Panc1 (cell line): ENCODE measurements at regions not wholly inside any gene's neighbourhood (a gene's known extent, or its start where the extent isn't known, plus 50 kb on each side); places are given as distances from the start of the nearest gene placed in this dataset.

Experiments
- ATAC-seq: fragments of 200-7000 bp; cut with Tn5 transposase; 2 replicates; pipeline ENCODE4 v1.9.1; 2020; ENCODE audit warnings: mild to moderate bottlenecking, moderate library complexity
- BruUV-seq: library from RNA; stranded (reverse); fragments of 400-500 nt; replicated peaks from 2 replicates; lab custom pipeline; 2021; lab: Mats Ljungman, UMichigan
- CTCF ChIA-PET: fragments of 300-600 bp; sonication (Branson Sonifier 250); formaldehyde crosslinking; loops from one replicate; lab custom pipeline; 2022; ENCODE audit warnings: antibody characterized with exemption; lab: Charles Lee
- POLR2A ChIA-PET: fragments of 300-600 bp; sonication (Branson Sonifier 250); formaldehyde crosslinking; loops from one replicate; lab custom pipeline; 2022; ENCODE audit warnings: antibody characterized with exemption; lab: Charles Lee
- DNase-seq: peaks from one replicate; pipeline ENCODE4 v3.0.0-alpha.2; 2010; ENCODE audit warnings: low read depth, low spot score
- H3K27ac ChIP-seq: 2 replicates; pipeline ENCODE4 v1.5.1; 2011; ENCODE audit warnings: mild to moderate bottlenecking, low read length, inconsistent platforms
- H3K27me3 ChIP-seq: fragments of 200-500 bp; sonication (Bioruptor generic); 2 replicates; pipeline ENCODE4 v1.6.0; 2014; ENCODE audit warnings: low read length, inconsistent platforms; ENCODE audit not compliant: control insufficient read depth, insufficient read depth
- H3K36me3 ChIP-seq: fragments of 200-500 bp; sonication (Bioruptor generic); 2 replicates; pipeline ENCODE4 v1.5.1; 2014; ENCODE audit warnings: inconsistent platforms, mild to moderate bottlenecking, low read length, moderate library complexity; ENCODE audit not compliant: control insufficient read depth, insufficient read depth
- H3K4me1 ChIP-seq: 2 replicates; pipeline ENCODE4 v1.5.1; 2011; ENCODE audit warnings: inconsistent platforms, mild to moderate bottlenecking, low read length, moderate library complexity; ENCODE audit not compliant: control insufficient read depth, insufficient read depth
- H3K4me3 ChIP-seq, 2 experiments: 2 replicates each; pipeline ENCODE4 v1.5.1; 2011 to 2012; ENCODE audit warnings: low read depth in 2 of 2, low read length in 2 of 2, mild to moderate bottlenecking in 2 of 2, inconsistent platforms in 1 of 2, moderate library complexity in 1 of 2
- H3K9me3 ChIP-seq: fragments of 200-500 bp; sonication (Bioruptor generic); 2 replicates; pipeline ENCODE4 v1.5.1; 2014; ENCODE audit warnings: low read depth, mild to moderate bottlenecking, inconsistent platforms, low read length, moderate library complexity; ENCODE audit not compliant: control insufficient read depth, insufficient read depth
- POLR2AphosphoS5 ChIP-seq: IDR thresholded peaks from 2 replicates; pipeline ENCODE4 v1.6.1; 2012; ENCODE audit warnings: mild to moderate bottlenecking, low read depth, low read length, moderate library complexity
- SIN3A ChIP-seq: IDR thresholded peaks from 2 replicates; pipeline ENCODE4 v1.6.1; 2012; ENCODE audit warnings: low read depth, mild to moderate bottlenecking, low read length, moderate library complexity, borderline replicate concordance; ENCODE audit not compliant: insufficient read depth
- TCF7L2 ChIP-seq: IDR thresholded peaks from 2 replicates; pipeline ENCODE4 v1.6.1; 2011; ENCODE audit warnings: mild to moderate bottlenecking, low read depth, low read length, inconsistent platforms
- in situ Hi-C: cut with HindIII; loops from 2 replicates; pipeline ENCODE4 v1.10.0; 2016; ENCODE audit warnings: low sequenced_read_pairs, low pct_unique_long_range_greater_than_20kb
- intact Hi-C: fragments of 100-400 bp; cut with micrococcal nuclease; formaldehyde crosslinking; loops from one replicate; pipeline ENCODE4 v1.10.0; 2022; ENCODE audit not compliant: unreplicated experiment
- TF ChIP-seq, protein P1 (sequence below), 2 experiments: IDR thresholded peaks; 2 replicates each; pipeline ENCODE4 v1.6.1; 2011 to 2012; ENCODE audit warnings: low read depth in 2 of 2, control low read depth in 1 of 2, low read length in 1 of 2, mild to moderate bottlenecking in 1 of 2, moderate library complexity in 1 of 2; ENCODE audit not compliant: insufficient read depth in 1 of 2
- TF ChIP-seq, protein P2 (sequence below): fragments of 450-650 bp; IDR thresholded peaks from 2 replicates; pipeline ENCODE4 v1.5.1; 2017; ENCODE audit warnings: mild to moderate bottlenecking

GRCh38 chr11:87391496-87391895 lies 353.8 kb downstream of the TMEM135 start:
- H3K27me3 ChIP-seq = 0 out of 2 replicates have a peak, but pooled peaks cover 4% of the 10 kb centered on the region
- ChIA-PET CTCF (no interaction called here), POLR2A (no interaction called here)
- no peak for TF ChIP-seq POLR2AphosphoS5
- TF ChIP-seq, protein P1, sequence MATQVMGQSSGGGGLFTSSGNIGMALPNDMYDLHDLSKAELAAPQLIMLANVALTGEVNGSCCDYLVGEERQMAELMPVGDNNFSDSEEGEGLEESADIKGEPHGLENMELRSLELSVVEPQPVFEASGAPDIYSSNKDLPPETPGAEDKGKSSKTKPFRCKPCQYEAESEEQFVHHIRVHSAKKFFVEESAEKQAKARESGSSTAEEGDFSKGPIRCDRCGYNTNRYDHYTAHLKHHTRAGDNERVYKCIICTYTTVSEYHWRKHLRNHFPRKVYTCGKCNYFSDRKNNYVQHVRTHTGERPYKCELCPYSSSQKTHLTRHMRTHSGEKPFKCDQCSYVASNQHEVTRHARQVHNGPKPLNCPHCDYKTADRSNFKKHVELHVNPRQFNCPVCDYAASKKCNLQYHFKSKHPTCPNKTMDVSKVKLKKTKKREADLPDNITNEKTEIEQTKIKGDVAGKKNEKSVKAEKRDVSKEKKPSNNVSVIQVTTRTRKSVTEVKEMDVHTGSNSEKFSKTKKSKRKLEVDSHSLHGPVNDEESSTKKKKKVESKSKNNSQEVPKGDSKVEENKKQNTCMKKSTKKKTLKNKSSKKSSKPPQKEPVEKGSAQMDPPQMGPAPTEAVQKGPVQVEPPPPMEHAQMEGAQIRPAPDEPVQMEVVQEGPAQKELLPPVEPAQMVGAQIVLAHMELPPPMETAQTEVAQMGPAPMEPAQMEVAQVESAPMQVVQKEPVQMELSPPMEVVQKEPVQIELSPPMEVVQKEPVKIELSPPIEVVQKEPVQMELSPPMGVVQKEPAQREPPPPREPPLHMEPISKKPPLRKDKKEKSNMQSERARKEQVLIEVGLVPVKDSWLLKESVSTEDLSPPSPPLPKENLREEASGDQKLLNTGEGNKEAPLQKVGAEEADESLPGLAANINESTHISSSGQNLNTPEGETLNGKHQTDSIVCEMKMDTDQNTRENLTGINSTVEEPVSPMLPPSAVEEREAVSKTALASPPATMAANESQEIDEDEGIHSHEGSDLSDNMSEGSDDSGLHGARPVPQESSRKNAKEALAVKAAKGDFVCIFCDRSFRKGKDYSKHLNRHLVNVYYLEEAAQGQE (IDR thresholded peaks at IDR 0.05; ENCODE audit: insufficient read depth in 1 of 2, low read depth in 2 of 2, low read length in 1 of 2) = no peak
- no peak for TF ChIP-seq SIN3A
- no peak for TF ChIP-seq TCF7L2
- TF ChIP-seq, protein P2, sequence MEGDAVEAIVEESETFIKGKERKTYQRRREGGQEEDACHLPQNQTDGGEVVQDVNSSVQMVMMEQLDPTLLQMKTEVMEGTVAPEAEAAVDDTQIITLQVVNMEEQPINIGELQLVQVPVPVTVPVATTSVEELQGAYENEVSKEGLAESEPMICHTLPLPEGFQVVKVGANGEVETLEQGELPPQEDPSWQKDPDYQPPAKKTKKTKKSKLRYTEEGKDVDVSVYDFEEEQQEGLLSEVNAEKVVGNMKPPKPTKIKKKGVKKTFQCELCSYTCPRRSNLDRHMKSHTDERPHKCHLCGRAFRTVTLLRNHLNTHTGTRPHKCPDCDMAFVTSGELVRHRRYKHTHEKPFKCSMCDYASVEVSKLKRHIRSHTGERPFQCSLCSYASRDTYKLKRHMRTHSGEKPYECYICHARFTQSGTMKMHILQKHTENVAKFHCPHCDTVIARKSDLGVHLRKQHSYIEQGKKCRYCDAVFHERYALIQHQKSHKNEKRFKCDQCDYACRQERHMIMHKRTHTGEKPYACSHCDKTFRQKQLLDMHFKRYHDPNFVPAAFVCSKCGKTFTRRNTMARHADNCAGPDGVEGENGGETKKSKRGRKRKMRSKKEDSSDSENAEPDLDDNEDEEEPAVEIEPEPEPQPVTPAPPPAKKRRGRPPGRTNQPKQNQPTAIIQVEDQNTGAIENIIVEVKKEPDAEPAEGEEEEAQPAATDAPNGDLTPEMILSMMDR = no peak
- no peak overlapping the region for H3K4me3 ChIP-seq
- H3K4me1 ChIP-seq = no peaks in the 10 kb centered on the region
- H3K36me3 ChIP-seq = no peaks in the 10 kb centered on the region
- DNase-seq = no peak
- H3K9me3 ChIP-seq = no peaks in the 10 kb centered on the region
- ATAC-seq = no peak
- in situ Hi-C loops (no loop called here), intact Hi-C loops (no loop called here)
- H3K27ac ChIP-seq = no peak overlapping the region
- BruUV-seq = no TSS peak

- Histone ChIP-seq H3K27ac (no peak overlapping the region), H3K4me3 (no peak overlapping the region), H3K27me3 (peaks cover 3% of the 10 kb centered on the region; the same call in 1 of the 2 replicates), H3K36me3 (no peaks in the 10 kb centered on the region), H3K4me1 (no peaks in the 10 kb centered on the region), H3K9me3 (no peaks in the 10 kb centered on the region)
- DNase-seq = no peak
- in situ Hi-C loops (no loop called here), intact Hi-C loops (no loop called here)
- TF ChIP-seq, protein P1 (IDR thresholded peaks at IDR 0.05; ENCODE audit: insufficient read depth in 1 of 2, low read depth in 2 of 2, low read length in 1 of 2) = no peak
- no peak for TF ChIP-seq POLR2AphosphoS5
- TF ChIP-seq SIN3A = no peak
- TF ChIP-seq, protein P2 = no peak
- CTCF ChIA-PET = interaction anchor here (0.6 kb wide), 1 partner anchor 416 kb away, joined by 3 read pairs; no protein-coding TSS in a partner anchor
- ATAC-seq = no peak
- POLR2A ChIA-PET = no interaction called here
- no TSS peak for BruUV-seq
These were observed 346.5 kb downstream of the TMEM135 start for GRCh38 chr11:87384078-87384729.
